A673 (cell line): ENCODE measurements at regions not wholly inside any gene's neighbourhood (a gene's known extent, or its start where the extent isn't known, plus 50 kb on each side); places are given as distances from the start of the nearest gene placed in this dataset.

Experiments
- BruUV-seq: library from RNA; stranded (reverse); fragments of 400-500 nt; replicated peaks from 2 replicates; lab custom pipeline; 2021; lab: Mats Ljungman, UMichigan
- CTCF ChIA-PET: fragments of 300-600 bp; sonication (Branson Sonifier 250); formaldehyde crosslinking; loops from one replicate; lab custom pipeline; 2022; ENCODE audit warnings: antibody characterized with exemption; lab: Charles Lee
- POLR2A ChIA-PET: fragments of 300-600 bp; sonication (Branson Sonifier 250); formaldehyde crosslinking; loops from one replicate; lab custom pipeline; 2022; ENCODE audit warnings: antibody characterized with exemption; ENCODE audit not compliant: low non-redundant PET; lab: Charles Lee
- DNase-seq: peaks from one replicate; pipeline ENCODE4 v3.0.0-alpha.2; 2015; ENCODE audit warnings: low spot score
- H3K27ac ChIP-seq: fragments of 200-600 bp; sonication (generic); 2 replicates; pipeline ENCODE4 v1.5.1; 2016; ENCODE audit warnings: mixed run types, low read depth, mild to moderate bottlenecking, mixed read lengths, antibody characterized with exemption, low read length; ENCODE audit not compliant: poor library complexity, severe bottlenecking
- H3K27me3 ChIP-seq: fragments of 200-600 bp; sonication (generic); replicated peaks from 2 replicates; pipeline ENCODE4 v1.6.1; 2017; ENCODE audit warnings: mixed run types, low read depth, mild to moderate bottlenecking, mixed read lengths, antibody characterized with exemption, low read length; ENCODE audit not compliant: insufficient read depth, poor library complexity
- H3K36me3 ChIP-seq: fragments of 200-600 bp; sonication (generic); 2 replicates; pipeline ENCODE4 v1.6.1; 2016; ENCODE audit warnings: mixed run types, mild to moderate bottlenecking, mixed read lengths, antibody characterized with exemption, low read length; ENCODE audit not compliant: insufficient read depth, poor library complexity, severe bottlenecking
- H3K4me1 ChIP-seq: fragments of 200-600 bp; sonication (generic); 2 replicates; pipeline ENCODE4 v1.6.1; 2017; ENCODE audit warnings: mixed run types, mild to moderate bottlenecking, mixed read lengths, antibody characterized with exemption, low read length; ENCODE audit not compliant: insufficient read depth, poor library complexity, severe bottlenecking
- H3K4me3 ChIP-seq: fragments of 200-600 bp; sonication (generic); 2 replicates; pipeline ENCODE4 v1.5.1; 2016; ENCODE audit warnings: low read depth, mixed run types, mild to moderate bottlenecking, mixed read lengths, low read length; ENCODE audit not compliant: poor library complexity, severe bottlenecking
- H3K9me3 ChIP-seq: fragments of 200-600 bp; sonication (generic); 2 replicates; pipeline ENCODE4 v1.6.1; 2016; ENCODE audit warnings: mixed run types, low read depth, mild to moderate bottlenecking, mixed read lengths, antibody characterized with exemption, low read length; ENCODE audit not compliant: poor library complexity, severe bottlenecking
- CTCF ChIP-seq: fragments of 300-800, 200-600 bp; sonication (generic); conservative IDR thresholded peaks from 2 replicates; pipeline ENCODE4 v1.5.1; 2017; ENCODE audit warnings: low read depth, mild to moderate bottlenecking, antibody characterized with exemption, low read length, moderate library complexity, mixed read lengths
- EZH2 ChIP-seq: fragments of 200-600 bp; sonication (generic); IDR thresholded peaks from 2 replicates; pipeline ENCODE4 v1.6.1; 2017; ENCODE audit warnings: borderline replicate concordance, low read depth, mild to moderate bottlenecking, mixed read lengths, antibody characterized with exemption, low read length; ENCODE audit not compliant: poor library complexity, severe bottlenecking
- intact Hi-C: fragments of 100-400 bp; cut with micrococcal nuclease; formaldehyde crosslinking; loops from one replicate; pipeline ENCODE4 v1.10.0; 2022; ENCODE audit not compliant: unreplicated experiment

GRCh38 chr4:159003420-159004253 lies 99.2 kb upstream of the RAPGEF2 start:
- TSS peak; percentile 96 for BruUV-seq
- Histone ChIP-seq H3K27me3 (no peaks in the 10 kb centered on the region), H3K4me3 (peak overlapping the region; percentile 12), H3K27ac (peak overlapping the region; percentile 74), H3K9me3 (no peaks in the 10 kb centered on the region), H3K4me1 (peaks cover 32% of the 10 kb centered on the region), H3K36me3 (no peaks in the 10 kb centered on the region)
- ChIA-PET POLR2A (interaction anchor here (0.6 kb wide), 1 partner anchor 43 kb away, joined by 3 read pairs; no protein-coding TSS in a partner anchor), CTCF (no interaction called here)
- peak; percentile 96 for DNase-seq
- intact Hi-C loops, result no loop called here
- TF ChIP-seq EZH2 (no peak), CTCF (no peak)

GRCh38 chr4:159006202-159006601 lies 96.7 kb upstream of the RAPGEF2 start:
- Histone ChIP-seq H3K27ac (no peak overlapping the region), H3K9me3 (no peaks in the 10 kb centered on the region), H3K4me1 (peaks cover 32% of the 10 kb centered on the region), H3K27me3 (no peaks in the 10 kb centered on the region), H3K36me3 (no peaks in the 10 kb centered on the region), H3K4me3 (no peak overlapping the region)
- intact Hi-C loops, result no loop called here
- POLR2A ChIA-PET, result no interaction called here
- CTCF ChIA-PET, result no interaction called here
- no TSS peak for BruUV-seq
- no peak for TF ChIP-seq EZH2
- TF ChIP-seq CTCF, result no peak
- DNase-seq, result peak; percentile 86

GRCh38 chr4:159008671-159009070 lies 94.2 kb upstream of the RAPGEF2 start:
- Histone ChIP-seq H3K4me1 (peaks cover 19% of the 10 kb centered on the region), H3K27me3 (no peaks in the 10 kb centered on the region), H3K9me3 (no peaks in the 10 kb centered on the region), H3K36me3 (no peaks in the 10 kb centered on the region), H3K4me3 (no peak overlapping the region), H3K27ac (no peak overlapping the region)
- no TSS peak for BruUV-seq
- CTCF ChIA-PET, result no interaction called here
- no peak for TF ChIP-seq EZH2
- intact Hi-C loops, result no loop called here
- POLR2A ChIA-PET, result no interaction called here
- no peak for DNase-seq

GRCh38 chr4:159009521-159009920 lies 93.4 kb upstream of the RAPGEF2 start:
- H3K27me3 ChIP-seq, result no peaks in the 10 kb centered on the region
- ChIA-PET POLR2A (no interaction called here), CTCF (no interaction called here)
- no peak overlapping the region for H3K4me3 ChIP-seq
- no peaks in the 10 kb centered on the region for H3K9me3 ChIP-seq
- intact Hi-C loops, result no loop called here
- no peak for TF ChIP-seq EZH2
- TF ChIP-seq CTCF, result no peak
- H3K4me1 ChIP-seq, result peaks cover 10% of the 10 kb centered on the region
- no peak for DNase-seq
- no peak overlapping the region for H3K27ac ChIP-seq
- no TSS peak for BruUV-seq
- H3K36me3 ChIP-seq, result no peaks in the 10 kb centered on the region
